Mesenteric fat pad (tissue), 1 donor: ENCODE measurements at regions not wholly inside any gene's neighbourhood (a gene's known extent, or its start where the extent isn't known, plus 50 kb on each side); places are given as distances from the start of the nearest gene placed in this dataset.
"Not testable (repeated sequence)": the region's sequence is repeated elsewhere in the genome, so short reads cannot be mapped to it uniquely, and the experiment has no call there.

Experiments
- DNase-seq: peaks from one replicate; pipeline ENCODE4 v3.0.0-alpha.2; 2020; ENCODE audit warnings: low spot score
- donor health status: DM: yes; HTN: yes; CAD: no.

GRCh38 chr13:57909833-57910232 lies 278.3 kb downstream of the PCDH17 start:
- not testable (repeated sequence) for DNase-seq

- DNase-seq = no peak
Observed at GRCh38 chr13:57918086-57918485, 286.5 kb downstream of the PCDH17 start.

GRCh38 chr13:57918913-57919312 lies 287.4 kb downstream of the PCDH17 start:
- no peak for DNase-seq

GRCh38 chr13:57925250-57925649 lies 293.7 kb downstream of the PCDH17 start:
- DNase-seq = no peak

GRCh38 chr13:57925751-57926150 lies 294.2 kb downstream of the PCDH17 start:
- DNase-seq = no peak

GRCh38 chr13:57932061-57932460 lies 300.5 kb downstream of the PCDH17 start:
- DNase-seq = no peak

GRCh38 chr13:57933606-57934005 lies 302.1 kb downstream of the PCDH17 start:
- DNase-seq = no peak

- DNase-seq = no peak
Observed at GRCh38 chr13:57935965-57936364, 304.4 kb downstream of the PCDH17 start.

GRCh38 chr13:57946361-57946760 lies 314.8 kb downstream of the PCDH17 start:
- DNase-seq = no peak

- DNase-seq = no peak
Observed at GRCh38 chr13:57948884-57949283, 317.3 kb downstream of the PCDH17 start.

- no peak for DNase-seq
Observed at GRCh38 chr13:57969951-57970350, 338.4 kb downstream of the PCDH17 start.

- no peak for DNase-seq
Observed at GRCh38 chr13:57970404-57970803, 338.9 kb downstream of the PCDH17 start.

GRCh38 chr13:57982782-57983181 lies 351.2 kb downstream of the PCDH17 start:
- no peak for DNase-seq

GRCh38 chr13:57988276-57988675 lies 356.7 kb downstream of the PCDH17 start:
- DNase-seq = no peak

GRCh38 chr13:57991041-57991440 lies 359.5 kb downstream of the PCDH17 start:
- DNase-seq = no peak

GRCh38 chr13:57992416-57992815 lies 360.9 kb downstream of the PCDH17 start:
- no peak for DNase-seq

- no peak for DNase-seq
Observed at GRCh38 chr13:57996717-57997116, 365.2 kb downstream of the PCDH17 start.

GRCh38 chr13:58004751-58005150 lies 373.2 kb downstream of the PCDH17 start:
- DNase-seq = no peak

- DNase-seq = no peak
Observed at GRCh38 chr13:58018020-58018419, 386.5 kb downstream of the PCDH17 start.

GRCh38 chr13:58018865-58019264 lies 387.3 kb downstream of the PCDH17 start:
- no peak for DNase-seq

- DNase-seq = no peak
Observed at GRCh38 chr13:58024103-58024502, 392.6 kb downstream of the PCDH17 start.

GRCh38 chr13:58025821-58026220 lies 394.3 kb downstream of the PCDH17 start:
- DNase-seq = no peak

GRCh38 chr13:58032676-58033460 lies 401.3 kb downstream of the PCDH17 start:
- DNase-seq = no peak
